Stimulated activated naive CD4-positive, alpha-beta T cell treated with Interleukin-2 at 50 U/mL for 16 hours (primary cell): ENCODE measurements at regions not wholly inside any gene's neighbourhood (a gene's known extent, or its start where the extent isn't known, plus 50 kb on each side); places are given as distances from the start of the nearest gene placed in this dataset.

ENCODE experiments used
- DNase-seq: peaks from one replicate; lab custom pipeline; 2025; lab: John Stamatoyannopoulos, UW

GRCh38 chr10:118107040-118107439 is 60.3 kb upstream of the RAB11FIP2 start:
- no peak for DNase-seq

DNA sequence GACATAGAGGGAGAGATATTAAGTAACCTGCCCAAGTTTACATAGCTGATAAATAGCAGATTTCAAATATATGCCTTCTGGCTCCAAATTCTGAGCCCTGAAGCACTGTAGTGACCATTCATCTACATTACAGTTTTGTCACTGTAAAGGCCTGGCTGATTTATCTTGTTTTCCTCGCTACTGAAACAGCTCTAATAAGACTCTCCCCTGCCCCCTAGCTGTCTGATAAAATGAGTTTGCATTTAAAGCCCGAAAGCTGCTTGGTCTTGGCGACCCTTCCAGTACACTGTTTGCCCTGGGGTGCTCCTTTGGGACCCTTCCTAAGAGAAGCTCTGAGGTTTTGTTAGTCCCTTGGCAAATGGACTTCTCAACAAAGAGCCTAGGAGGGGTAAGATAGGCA is 59.7 kb upstream of the RAB11FIP2 start:
- DNase-seq: no peak

DNA sequence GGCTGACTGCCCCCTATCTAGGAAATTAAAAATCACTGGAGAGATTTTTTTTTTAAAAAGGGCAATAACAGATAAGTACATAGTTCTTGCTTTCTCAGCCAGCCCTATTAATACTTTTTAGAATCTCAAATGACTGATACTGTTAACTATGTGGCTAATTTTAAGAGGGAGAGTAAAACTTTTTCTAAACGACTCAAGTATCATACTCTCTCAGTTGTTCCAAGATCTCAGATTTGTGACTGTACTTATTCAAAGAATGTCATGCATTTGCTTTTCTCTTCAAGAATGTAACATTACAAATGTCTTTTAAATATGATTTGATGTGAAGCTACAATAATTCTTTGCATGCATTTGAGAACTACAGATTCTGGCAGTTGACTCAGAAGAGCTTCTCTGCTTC is 55.4 kb upstream of the RAB11FIP2 start:
- DNase-seq: no peak

- no peak for DNase-seq
These were observed 54.8 kb upstream of the RAB11FIP2 start for GRCh38 chr10:118101501-118101900.
